GM18909 (cell line): ENCODE measurements at regions not wholly inside any gene's neighbourhood (a gene's known extent, or its start where the extent isn't known, plus 50 kb on each side); places are given as distances from the start of the nearest gene placed in this dataset.

ENCODE experiments used
- ATAC-seq: cut with Tn5 transposase; IDR thresholded peaks from one replicate; pipeline ENCODE4 v1.9.1; 2021; ENCODE audit warnings: mild to moderate bottlenecking; ENCODE audit not compliant: unreplicated experiment, poor library complexity

DNA sequence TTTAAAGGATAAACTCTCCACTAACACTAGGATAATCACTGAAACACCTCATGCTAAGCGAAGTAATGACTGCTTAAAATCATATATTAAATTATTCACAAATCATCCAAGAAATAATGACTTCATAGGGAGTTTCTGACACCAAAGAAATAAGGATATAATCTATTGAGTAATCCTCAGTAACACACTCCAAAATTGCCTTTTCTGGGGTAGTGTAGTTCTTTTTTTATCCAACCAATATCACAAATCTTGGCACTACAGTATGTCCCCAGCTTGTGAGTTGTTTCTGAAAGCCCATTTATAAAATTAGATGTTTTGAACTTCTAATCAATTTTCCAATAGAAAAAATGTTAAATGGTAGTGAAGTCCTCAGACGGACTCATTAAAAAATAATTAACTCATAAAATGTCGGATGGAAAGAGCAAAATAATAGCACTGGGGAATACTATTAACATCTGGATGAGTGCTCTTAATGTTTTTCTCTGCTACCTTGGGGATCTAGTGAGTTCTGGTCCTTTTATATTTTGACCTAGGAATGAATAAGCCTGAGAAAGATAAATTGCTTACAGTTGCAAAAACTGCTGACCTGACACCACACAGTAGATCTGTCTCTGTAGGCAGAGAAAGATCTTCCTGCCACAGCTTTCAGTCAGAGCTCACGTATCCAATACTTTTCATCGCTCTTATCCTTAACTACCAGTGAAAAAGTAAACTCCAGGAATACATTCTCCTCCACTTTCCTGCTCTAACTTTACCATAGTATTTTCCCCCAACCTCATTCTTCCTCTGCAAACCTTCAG, 618.5 kb upstream of the ANKRD30A start:
- ATAC-seq, result no peak

DNA sequence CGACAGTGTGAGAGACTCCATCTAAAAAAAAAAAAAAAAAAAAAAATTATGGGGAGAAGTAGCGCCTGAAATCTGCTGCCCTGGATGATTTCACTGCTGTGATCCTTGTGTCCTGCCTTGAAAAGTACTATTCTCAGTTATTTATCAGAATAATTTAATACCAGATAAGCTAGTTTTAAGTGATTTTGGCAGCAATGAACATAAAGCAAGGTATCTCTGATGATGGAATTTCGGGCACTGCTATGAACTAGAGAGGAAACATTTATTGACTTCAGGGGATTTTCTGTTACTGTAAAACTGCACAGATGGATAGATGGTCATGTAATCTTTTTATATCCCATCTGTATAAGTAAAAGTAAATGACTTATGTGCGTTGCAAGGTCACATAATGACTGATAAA, 619.1 kb upstream of the ANKRD30A start:
- ATAC-seq, result no peak

GRCh38 chr10:36504758-36505157, 620.6 kb upstream of the ANKRD30A start:
- no peak for ATAC-seq

GRCh38 chr10:36500266-36500665, 625.1 kb upstream of the ANKRD30A start:
- ATAC-seq, result no peak

DNA sequence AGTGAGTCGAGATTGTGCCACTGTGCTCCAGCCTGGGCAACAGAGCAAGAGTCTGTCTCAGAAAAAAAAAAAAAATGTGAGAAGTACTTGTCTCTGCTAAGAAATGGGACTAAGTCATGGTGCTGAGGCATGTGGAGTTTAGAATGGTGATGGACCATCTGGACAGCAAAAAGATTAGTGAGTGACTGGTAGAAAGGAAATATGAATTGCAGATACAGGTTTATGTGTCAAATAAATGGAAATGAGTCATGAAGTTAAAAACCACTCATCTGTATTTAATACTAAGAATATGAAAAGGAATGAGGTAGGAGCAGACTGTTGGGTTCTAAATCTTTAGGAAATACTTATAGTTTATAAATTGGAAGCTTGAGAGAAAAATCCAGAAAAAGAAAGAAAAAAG, 625.7 kb upstream of the ANKRD30A start:
- no peak for ATAC-seq

- ATAC-seq, result no peak
Observed at GRCh38 chr10:36496758-36497157, 628.6 kb upstream of the ANKRD30A start.

DNA sequence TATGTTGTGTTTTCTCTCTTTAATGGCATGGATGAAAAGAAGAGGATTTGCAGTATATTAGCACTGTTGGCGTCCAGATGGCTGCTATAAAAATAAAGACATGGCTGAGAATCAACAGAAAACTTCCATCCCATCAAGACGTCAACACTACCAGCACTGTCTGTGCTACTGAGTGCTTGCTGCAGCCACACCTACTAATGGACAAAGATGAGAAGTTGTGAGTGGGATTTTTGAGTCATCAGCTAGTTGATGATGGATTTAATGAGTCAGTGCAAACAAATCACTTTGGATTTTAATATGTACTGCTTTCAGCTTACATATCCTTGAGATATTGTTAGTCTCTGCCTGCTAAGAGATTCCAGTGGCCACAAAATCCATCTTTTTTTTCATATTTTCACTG, 631.0 kb upstream of the ANKRD30A start:
- ATAC-seq, result no peak

GRCh38 chr10:36493516-36493880, 631.9 kb upstream of the ANKRD30A start:
- ATAC-seq, result no peak

GRCh38 chr10:36492590-36493515, 632.5 kb upstream of the ANKRD30A start:
- no peak for ATAC-seq

DNA sequence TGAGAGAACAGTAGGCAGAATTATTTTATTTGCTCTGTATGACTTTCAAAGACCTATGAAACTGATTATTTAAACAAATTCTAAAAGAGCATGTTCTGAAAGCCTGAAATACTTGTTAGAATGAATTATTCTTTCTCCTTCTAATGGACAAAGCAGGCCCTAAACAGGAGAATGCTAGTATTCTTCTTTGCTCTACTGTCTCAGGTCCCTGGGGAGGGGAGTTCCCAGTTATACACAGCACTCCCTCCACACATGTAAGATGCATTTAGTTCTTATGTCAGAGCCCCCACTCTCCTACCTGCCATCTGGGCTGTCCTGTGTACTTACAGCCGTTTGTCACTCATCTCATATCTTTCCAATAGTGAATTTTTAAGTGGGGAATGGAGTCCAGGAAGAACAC, 633.5 kb upstream of the ANKRD30A start:
- no peak for ATAC-seq

DNA sequence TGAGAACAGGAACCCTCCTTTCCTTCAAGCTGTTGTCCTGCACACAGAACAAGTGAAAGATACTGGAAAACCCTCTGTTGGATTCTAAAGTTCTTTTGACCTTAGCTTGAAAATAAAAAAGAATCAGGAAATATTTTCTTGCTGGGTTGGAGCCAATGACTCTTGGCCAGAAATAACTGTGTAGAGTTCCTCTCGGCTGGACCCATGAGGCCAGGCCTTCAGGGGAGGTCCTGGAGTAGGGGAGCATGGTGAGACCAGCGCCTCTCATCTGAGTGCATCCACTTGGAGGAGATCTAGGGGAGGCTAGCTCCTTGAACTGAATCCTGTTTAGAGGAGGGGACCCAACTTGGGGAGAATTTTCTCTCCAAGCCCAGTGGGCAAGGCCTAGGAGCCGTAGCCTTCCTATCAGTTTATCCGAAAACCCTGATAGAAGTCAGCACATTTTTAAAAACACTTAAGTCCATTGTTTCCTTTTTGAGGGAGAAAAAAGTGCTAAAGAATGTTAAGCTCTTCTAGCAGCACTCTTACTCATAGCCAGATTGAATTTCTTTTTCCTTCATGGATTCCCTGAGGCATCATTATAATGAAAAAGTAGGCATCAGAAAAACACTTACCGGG, 635.7 kb upstream of the ANKRD30A start:
- ATAC-seq, result no peak

- ATAC-seq, result no peak
Observed at GRCh38 chr10:36489181-36489580, 636.2 kb upstream of the ANKRD30A start.

DNA sequence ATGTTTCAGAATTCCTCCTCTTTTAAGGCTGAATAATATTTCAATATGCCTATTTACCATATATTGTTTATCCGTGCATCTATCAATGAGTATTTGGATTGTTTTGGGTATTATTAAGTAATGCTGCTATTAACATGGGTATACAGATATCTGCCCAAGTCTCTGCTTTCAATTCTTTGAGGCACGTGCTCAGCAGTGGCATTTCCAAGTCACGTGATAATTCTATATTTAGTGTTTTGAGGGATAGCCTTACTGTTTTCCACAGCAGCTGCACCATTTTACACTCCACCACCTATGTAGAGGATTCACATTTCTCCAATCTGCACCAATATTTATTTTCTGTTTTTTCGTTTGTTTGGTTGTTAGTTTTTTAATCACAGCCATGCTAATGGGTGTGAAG, 636.8 kb upstream of the ANKRD30A start:
- no peak for ATAC-seq

- no peak for ATAC-seq
Observed at GRCh38 chr10:36479073-36479472, 646.3 kb upstream of the ANKRD30A start.

- no peak for ATAC-seq
Observed at GRCh38 chr10:36476399-36476798, 649.0 kb upstream of the ANKRD30A start.

- no peak for ATAC-seq
Observed at GRCh38 chr10:36475746-36476145, 649.7 kb upstream of the ANKRD30A start.

DNA sequence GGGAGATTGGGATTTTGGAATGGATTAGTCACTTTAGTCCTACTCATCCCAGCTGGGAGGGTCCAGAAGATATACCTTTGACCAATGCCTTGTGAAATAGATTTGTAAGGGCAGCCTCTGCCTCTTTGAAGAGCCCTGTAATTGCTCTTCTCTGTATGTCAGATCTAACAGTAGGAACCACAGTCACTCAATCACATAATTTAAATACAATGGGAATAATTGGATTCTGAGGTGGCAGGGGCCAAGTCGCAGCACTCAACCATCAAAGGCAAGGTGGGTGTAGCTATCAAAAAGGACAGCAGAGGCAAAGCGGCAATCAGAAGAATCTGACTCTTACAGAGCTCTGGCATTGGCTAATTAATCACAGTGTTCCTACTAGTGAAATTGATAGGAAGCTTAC, 650.9 kb upstream of the ANKRD30A start:
- no peak for ATAC-seq

GRCh38 chr10:36473122-36473521, 652.3 kb upstream of the ANKRD30A start:
- ATAC-seq, result no peak

DNA sequence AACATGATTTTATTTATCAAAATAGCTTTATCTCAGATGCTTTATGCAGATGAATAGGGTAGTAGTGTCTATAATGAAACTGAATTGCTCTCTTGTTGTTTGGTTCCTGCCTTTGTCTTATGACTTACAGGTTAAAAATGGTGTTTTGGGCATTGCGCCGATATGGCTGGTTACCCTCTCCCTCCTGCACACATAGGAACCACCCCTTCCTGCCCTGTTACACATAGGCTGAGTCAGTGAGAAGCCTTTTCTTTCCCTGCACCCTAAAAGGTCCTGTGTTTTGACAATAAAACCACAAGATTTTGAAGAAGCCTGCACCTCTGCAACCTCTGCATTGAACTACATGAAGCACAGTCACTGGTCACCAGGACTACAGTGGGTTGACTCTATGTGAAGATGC, 655.8 kb upstream of the ANKRD30A start:
- no peak for ATAC-seq

DNA sequence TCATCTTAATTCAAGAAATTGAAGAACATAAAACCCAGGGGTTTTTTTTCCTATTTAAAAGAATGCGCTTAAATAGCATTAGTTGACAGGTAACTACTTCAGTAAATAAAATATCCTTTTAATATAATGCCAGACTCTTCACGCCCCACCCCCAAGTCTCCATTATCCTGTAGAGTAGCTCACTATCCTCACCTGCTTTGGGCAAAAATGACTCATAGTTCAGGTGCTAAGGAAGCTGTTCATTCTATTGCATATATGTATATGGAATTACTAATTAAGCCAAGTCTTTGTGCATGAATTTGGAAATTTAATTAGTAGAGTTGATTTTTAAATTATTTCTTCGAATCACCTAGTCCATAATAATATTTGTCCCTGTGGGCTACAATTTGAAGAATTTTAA, 656.8 kb upstream of the ANKRD30A start:
- no peak for ATAC-seq
